A204.1 (cell line): ENCODE measurements at regions not wholly inside any gene's neighbourhood (a gene's known extent, or its start where the extent isn't known, plus 50 kb on each side); places are given as distances from the start of the nearest gene placed in this dataset.
A peak's percentile ranks its signal among the peaks of the same experiment; 100 is the strongest.
"Not testable (repeated sequence)": the region's sequence is repeated elsewhere in the genome, so short reads cannot be mapped to it uniquely, and the experiment has no call there.

Experiments used
- FAIRE-seq: peaks from 2 replicates; lab custom pipeline; 2012; peaks lifted over from hg19 to GRCh38; lab: Jason Lieb, UNC

DNA sequence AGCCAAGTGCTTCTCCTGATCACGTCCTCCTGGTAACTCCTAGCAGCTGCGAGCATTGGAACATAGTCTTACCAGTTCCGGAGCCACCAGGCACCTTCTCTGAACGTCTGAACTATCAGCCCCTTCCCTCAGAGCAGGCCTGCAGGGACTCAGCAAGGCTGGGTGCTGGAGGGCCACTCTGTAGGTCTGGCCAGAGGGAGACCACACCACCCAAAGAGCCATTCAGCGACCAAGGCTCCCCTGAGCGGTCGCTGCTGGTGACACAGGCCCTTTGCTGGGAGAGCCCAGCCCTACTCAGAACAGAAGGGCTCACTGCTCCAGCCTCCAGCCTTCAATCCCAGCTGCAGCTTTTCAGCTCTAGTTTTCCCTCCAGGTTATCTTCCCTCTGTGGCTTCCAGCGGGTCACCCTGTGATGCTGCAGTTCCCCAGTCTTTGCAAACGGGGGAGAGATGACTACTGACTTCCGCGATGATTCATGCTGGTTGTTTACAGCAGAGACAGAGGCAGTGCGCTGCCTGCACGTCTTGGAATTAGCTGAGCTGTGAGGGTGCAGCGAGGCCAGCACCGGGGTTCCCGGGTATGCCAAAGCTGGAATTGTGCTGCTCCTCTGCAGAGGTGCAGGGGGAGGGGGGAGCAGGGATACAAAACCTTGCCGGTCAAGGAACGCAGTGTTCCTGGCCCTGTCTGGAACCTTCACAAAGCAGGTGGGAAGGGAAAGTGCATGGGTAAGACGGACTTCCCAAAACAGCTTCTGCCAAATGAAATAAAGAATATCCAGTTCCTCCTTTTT lies 161.4 kb downstream of the LY86 start:
- no peak for FAIRE-seq

DNA sequence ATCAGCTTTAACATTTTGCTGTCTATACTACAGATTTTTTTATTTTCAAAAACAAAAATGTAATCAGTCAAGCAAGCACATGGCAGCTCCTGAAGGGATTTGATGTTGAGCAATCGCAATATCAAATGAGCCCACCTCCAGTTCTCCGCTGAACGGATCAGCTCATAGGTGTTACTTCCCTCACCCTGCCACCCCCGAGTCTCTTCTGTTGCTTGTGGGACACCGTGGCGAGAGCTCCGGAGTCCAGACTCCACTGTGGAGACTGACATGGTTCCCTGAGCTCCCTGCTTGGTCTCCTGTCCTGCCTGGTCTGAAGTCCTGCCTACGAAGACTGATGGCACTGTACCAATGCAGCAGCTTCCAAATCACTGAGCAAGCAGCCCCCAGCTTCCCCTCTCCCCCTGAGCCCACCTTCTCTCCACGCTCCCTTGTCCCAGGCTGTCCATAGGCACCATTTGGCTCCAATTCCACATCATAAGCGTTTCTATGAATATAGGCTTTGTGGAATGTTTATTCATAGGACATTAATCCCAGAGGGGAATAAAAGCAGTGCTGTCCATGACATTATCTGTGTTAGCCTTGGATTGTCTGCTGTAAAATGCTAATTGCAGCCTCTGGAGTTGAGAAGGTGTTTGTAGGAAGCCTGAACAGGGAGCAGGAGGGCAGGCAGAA lies 162.2 kb downstream of the LY86 start:
- no peak for FAIRE-seq

DNA sequence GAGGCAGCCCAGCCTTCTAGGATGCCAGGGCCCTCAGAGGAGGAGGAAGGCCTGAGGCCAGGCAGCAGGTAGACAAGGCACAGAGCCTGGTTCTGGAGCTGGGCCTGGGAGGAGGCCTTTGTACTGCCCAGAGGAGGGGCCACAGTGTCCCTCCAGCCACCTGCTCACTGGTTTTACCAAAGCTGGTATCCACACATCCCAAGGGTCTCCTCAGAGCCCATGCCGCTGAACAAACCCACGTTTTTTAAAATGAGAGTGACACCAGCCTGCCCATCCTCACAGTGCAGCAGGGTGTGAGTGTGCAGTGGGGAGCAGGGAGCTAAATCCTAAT lies 162.7 kb downstream of the LY86 start:
- FAIRE-seq = no peak

DNA sequence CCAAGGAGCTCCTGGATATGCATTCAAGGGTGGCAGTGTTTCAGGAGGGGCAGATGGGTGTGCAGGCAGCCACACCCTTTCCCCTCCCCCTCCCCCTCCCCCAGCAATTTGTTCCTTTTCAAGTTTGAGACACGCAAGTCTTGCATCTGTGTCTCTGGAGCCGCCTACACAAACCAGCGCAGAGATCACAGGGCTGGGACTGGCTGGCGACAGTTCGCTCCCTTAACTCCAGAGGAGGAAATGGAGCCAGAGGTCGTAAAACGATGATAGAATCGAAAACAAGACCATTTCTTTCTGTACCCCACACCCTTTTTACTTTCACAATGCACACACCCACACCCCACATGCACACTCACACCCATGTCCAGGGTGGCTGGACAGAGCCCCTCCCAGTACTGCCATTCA lies 163.1 kb downstream of the LY86 start:
- FAIRE-seq = no peak

DNA sequence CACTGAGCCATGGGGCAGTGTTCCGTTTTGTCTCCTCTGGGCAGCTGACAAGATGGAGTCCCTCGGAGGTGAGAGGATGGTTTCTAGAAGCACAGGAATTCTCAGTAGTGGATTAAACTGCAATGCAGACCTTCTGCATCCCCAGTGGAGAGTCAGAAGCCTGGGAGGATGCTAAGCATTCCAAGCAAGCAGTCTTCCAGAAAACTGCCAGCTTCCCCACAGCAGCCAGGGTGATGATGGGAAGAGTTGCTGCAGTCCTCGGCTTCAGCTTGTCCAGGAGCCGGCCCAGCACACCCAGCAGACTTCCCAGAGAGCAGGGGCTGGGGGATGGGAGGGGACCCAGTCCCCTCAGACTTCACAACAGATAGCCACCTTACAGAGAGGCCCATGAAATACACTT lies 163.6 kb downstream of the LY86 start:
- FAIRE-seq = no peak

DNA sequence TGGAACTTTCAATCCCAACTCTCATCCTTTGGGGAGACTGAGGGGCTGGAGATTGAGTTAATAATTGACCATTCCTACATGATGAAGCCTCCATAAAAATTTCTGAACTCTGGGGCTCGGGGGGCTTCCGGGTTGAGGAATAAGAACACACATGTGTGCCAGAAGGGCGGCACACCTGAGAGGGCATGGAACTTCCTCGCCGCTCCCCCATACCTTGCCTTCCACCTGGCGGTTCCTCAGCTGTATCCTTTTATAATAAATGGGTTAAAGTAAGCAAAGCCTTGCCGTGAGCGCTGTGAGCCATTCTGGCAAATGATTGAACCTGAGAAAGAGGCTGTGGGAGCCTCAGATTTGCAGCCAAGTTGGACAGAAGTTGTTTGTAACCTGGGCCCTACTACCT lies 164.8 kb downstream of the LY86 start:
- FAIRE-seq = no peak

DNA sequence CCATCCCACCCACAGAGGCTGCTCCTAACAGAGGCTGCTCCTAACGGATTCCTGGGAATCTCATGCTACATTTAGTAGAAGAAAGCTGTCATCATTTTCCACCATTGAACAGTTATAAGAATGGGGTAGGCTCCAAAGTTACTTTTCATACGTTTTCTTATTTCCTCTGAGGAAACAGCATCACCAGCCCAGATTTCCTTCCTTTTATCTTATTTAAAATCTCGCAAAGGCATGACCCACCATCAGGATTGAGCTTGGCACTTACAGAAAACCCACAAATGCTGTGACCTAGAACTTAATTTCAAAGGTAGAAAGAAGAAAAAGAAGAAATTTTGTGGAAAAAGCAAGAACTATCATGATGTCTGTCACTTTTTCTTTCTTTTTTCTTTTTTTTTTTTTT lies 168.0 kb downstream of the LY86 start:
- FAIRE-seq = no peak

DNA sequence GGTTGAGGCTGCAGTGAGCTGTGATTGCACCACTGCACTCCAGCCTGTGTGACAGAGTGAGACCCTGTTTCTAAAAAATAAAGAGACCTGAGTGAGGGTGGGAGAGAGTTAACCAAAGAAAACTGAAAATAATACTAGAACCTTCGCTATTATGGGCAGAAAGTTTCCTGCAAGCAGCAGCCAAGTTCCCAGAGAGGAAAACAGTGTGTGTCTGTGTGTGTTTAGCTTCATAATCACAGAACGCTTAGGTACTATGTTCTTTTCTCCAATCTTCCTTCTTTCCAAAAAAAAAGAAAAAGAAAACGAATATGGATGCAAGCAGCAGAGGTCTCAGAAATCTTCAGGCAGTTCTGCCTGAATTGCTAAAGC lies 170.0 kb downstream of the LY86 start:
- no peak for FAIRE-seq

DNA sequence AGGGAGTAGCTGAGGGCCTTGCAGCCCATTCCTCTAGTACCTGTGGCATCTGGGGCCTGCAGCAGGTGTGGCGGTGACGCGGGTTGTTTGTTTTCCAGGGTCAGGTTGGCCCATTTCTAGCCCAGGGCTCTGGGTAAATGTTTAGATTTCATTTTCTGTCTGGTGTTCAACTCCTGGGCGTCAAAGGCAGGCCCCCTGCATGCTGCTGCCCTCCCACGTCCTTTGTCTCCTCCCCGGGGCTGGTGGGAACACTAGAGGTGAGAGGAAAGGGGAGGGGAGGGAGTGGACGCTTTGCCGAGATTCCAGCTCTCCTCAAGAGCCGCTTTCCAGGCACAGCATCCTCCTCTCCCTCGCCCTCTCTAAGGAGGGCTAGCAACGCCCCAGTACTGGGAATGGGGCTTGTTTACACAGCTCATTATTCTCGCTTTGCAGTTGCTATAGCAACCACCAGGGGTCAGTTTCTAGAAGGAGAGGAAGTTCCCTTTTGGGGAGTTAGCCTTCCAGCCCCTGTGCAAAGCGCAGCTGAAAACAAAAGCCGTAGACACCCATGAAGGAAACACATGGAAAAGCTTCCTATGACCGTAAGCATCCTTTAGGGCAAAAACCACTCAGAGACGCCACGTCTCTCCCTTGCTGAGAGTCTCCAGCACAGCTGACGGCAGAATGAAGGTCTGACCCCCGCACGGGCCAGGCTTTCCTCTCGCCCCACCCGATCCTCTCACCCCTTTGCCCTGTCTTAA lies 170.6 kb downstream of the LY86 start:
- FAIRE-seq = no peak

DNA sequence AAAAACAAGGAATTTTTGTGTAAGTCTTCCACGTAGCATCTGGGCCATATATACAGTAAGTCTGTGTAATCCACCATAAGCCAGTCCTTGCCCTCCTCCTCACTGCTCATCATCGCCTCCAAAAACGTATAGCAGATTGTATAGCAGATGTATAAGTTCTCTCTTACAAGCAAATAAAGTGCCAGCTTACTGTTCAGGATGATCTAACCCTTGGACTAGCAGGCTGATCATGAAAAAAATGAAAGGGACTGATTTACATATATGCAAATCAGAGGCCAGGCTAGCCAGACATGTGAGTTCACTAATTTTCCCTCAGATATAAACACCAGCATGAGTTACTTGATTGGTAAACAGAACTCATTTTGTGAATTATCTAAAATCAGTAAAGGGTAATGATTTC lies 171.5 kb downstream of the LY86 start:
- no peak for FAIRE-seq

DNA sequence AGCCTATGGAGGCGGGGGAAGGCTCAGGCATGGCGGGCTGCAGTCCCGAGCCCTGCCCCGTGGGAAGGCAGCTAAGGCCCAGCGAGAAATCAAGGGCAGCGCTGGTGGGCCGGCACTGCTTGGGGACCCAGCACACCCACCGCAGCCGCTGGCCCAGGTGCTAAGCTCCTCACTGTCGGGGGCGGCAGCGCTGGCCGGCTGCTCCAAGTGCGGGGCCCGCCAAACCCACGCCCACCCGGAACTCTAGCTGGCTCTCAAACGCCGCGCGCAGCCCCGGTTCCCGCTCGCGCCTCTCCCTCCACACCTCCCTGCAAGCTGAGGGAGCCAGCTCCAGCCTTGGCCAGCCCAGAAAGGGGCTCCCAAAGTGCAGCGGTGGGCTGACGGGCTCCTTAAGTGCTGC lies 174.0 kb downstream of the LY86 start:
- FAIRE-seq = not testable (repeated sequence)

DNA sequence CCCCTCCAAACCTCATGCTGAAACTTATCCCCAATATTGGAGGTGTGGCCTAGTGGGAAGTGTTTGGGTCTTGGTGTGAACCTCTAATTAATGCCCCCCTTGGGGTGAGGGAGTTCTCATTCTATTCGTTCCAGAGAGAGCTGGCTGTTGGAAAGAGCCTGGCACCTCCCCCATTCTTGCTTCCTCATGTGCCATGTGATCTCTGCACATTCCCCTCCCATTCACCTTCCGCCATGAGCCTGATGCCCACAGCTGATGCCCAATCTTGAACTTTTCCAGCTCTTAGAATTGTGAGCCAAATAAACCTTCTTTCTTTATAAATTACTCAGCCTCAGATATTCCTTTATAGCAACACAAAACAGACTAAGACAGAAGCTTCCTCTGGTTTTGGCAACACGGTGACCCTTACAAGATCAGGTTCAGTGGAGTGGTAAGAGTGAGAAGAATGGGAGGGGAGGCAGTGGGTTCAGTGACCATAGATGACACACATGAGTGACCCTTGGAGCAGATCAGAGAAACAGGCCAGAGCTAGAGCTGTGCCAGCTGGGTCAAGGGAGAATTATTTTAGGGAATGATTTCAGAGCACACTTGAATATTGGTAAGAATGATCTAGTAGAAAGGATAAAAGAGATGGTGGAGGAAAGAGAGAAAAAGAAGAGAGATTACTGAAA lies 176.4 kb downstream of the LY86 start:
- FAIRE-seq = no peak

DNA sequence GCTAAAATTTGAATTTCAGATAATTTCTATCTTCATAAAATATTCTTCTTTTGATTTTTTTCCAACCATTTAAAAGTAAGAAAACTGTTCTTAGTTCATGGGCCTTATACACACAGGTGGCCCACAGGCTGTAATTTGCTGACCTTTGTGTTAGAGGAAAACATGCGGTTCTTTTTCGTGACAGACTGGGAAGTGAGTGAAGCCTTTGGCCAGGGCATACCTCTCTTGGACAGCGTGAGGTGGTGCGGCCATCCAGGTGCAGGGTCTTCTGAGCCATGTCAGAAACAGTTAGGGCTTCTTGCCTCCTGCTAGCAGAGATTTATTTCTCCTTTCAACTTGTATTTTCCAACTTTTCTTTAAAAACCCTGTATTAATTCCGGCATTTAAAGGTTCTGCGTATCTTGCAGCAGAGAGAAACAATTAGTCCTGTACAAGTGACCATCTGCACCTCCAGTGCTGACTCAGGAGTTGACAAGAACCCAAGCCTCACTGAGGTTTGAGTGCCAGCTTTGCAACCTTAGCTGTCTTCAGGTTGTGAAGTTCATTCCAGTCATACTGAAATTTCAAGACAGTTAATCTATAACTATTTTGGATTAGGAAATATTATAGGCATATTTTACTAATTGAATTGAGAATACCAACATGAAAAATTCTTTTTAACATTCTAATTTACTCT lies 177.8 kb downstream of the LY86 start:
- no peak for FAIRE-seq

DNA sequence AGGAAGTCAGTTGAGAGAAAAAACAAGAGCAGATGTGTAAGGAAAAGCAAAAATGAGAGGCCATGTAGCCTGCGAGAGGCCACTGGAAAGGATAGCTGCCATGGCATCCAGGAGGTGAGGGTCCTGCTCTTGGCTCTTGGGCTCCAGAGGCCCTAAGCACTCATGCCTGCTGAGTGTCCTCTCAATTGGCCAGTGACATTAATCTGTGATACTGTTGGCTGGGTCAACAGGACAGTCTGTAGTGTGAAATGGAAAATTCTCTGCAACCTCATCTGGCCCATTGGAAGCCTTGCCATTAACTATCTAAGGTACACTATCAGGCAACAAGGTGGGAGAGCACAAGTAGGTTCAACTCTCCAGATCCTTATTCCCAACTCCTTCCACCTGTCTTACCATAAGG lies 180.9 kb downstream of the LY86 start:
- FAIRE-seq = no peak

DNA sequence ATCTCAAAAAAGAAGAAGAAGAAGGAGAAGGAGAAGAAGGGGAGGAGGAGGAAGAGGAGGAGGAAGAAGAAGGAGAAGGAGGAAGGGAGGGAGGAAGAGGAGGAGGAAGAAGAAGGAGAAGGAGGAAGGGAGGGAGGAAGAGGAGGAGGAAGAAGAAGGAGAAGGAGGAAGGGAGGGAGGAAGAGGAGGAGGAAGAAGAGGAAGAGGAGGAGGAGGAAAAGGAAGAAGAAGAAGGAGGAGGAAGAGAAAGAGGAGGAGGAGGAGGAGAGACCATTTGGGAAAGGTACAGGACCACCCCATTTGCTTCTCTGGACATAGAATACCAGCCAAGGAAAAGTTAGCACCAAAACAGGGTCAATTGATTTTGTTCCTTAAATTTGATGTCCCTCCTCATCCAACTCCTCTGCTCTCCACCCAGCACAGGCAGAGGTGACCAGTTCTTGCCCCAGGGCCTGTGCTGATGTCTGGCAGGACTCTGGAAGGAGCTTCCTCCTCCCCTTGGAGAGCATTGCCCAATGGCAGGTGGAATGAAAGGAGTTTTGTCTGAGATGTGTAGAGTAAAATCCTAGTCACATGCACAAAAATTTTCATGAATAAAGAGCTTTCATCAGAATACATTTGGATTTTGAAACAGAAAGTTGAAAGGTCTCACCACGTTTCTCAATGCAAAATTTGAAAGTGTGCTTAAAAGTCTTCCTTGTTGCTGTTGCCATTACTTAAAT lies 182.9 kb downstream of the LY86 start:
- FAIRE-seq = no peak

DNA sequence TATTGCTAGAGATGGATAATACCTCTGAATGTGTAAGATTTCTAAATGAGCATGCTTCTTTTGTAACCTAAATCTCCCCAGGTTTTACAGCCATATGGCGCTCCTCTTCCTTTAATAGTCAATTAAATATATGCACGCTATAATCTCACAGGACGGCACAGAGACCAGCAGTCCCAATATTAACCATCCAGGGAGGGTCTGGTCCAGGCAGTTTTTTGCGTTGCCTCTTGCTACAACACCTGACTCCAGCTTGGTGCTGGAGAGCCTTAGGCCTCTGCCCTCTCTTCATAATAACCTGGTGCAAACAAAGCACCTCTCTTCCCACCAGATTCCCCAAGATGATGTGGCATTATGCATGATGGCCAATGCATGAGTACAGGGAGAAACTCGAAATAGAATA lies 183.4 kb downstream of the LY86 start:
- no peak for FAIRE-seq

DNA sequence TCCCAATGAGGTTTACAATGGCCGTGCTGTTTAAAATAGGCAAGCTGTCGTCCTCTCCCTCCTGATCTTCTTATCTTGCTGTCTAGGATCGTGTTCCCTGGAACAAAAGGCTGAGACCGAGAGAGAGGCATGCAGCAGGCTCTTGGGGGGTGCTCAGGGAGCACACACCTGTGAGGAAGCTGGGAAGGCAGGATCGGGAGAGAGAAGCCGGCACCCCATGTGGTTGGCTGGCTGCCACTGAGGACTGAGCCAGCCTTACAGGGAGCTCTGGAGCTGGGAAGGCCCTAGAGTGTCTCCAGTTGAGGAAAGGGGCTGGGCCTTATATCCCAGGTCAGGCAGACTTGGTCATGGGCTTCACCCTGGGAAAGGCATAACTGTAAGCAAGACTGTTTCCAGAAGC lies 184.2 kb downstream of the LY86 start:
- no peak for FAIRE-seq

DNA sequence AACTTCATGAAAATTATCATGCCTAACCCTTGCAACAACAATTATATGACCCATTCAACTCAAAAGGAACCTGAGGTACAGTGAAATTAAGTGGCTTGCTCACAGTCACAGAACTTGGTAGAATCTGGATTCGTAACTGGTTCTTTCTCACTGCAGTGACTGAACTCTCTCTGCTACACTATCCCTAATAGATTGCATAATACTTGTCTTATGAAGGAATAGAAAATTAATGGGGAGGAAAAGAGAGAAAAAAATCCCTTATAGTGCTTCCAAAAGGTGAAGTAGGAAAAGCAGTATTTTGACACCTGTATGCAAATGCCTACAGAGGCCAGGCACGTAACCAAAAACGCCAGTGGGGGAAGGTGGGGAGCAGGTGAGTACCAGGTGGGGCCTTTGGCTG lies 186.6 kb downstream of the LY86 start:
- FAIRE-seq = no peak

DNA sequence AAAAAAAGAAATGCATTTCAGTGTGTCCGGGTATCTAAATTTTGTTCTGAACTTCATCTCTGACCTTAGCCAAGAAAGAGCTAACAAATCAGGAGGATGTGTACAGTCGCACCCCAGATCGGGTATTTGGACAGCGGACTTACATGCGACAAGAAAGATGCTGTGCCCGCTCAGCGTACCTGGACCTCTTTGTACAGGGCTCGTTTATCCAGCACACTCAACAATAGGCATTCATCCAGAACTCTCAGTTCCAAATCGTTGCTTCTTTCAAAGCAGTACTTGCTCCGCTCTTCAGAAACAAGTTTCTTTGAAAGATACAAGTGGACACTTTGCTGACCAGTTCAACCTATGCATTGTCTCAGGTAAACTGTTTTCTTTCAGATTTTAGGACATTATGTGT lies 191.7 kb downstream of the LY86 start:
- no peak for FAIRE-seq

DNA sequence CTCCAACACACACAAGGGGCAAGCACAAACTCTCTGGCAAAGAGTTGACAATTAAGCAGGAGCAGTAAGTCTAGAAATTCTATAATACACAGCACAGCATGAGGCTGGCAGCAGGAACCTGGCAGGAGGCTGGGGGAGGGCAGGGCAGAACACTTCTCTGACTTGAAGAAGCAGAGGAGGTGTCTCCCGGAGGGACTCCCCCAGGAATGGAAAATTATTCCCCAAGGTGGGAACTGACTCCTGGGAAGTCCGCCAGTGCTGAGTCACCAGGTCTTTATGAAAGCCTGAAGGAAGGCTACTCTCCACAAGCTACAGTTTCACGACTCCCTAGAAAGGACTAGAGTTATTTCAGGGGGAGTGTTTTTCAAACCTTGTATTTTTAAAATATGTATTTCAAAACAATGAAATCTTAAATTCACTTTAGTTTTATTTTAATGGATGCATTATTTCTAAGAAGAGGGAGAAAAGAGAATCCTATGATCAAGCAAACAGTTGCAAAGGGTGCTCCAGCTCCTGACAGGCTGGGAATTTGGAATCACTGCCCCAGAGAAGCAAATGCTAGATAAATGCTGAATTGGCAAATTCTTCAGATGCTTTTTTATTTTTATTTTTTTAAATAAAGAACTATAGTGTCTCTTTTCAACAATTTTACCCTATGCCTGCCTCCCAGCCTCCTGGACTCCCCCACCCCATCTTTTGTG lies 192.8 kb downstream of the LY86 start:
- FAIRE-seq = peak; percentile 89

DNA sequence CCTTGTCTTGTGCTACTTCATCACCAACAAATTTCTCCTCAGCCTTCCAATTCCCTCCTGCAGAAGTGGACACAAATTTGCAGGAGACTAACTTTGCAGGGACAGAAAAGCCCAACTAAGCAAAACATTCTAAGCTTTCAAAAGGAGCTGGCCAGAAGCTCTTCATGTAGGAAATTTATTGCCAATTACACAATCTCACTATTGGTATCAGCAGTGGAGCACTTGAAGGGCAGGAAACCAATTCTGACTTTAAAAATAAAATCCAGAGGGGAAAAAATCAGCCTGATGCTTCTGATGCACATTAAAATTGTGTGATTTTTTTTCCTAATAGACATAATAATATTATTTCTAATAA lies 193.3 kb downstream of the LY86 start:
- FAIRE-seq = peak; percentile 92
